Endodermal cell (in vitro differentiated cells): ENCODE measurements at regions not wholly inside any gene's neighbourhood (a gene's known extent, or its start where the extent isn't known, plus 50 kb on each side); places are given as distances from the start of the nearest gene placed in this dataset.

Source experiments
- DNase-seq: peaks from one replicate; pipeline ENCODE4 v3.0.0-alpha.2; 2017
- H3K27ac ChIP-seq: 2 replicates; pipeline ENCODE4 v1.5.1; 2013; ENCODE audit warnings: mild to moderate bottlenecking, low read depth, low read length, moderate library complexity
- H3K27me3 ChIP-seq: 2 replicates; pipeline ENCODE4 v1.6.1; 2013; ENCODE audit warnings: mild to moderate bottlenecking, low read length, moderate library complexity; ENCODE audit not compliant: insufficient read depth, control insufficient read depth, poor library complexity, severe bottlenecking
- H3K36me3 ChIP-seq: 2 replicates; pipeline ENCODE4 v1.7.0; 2013; ENCODE audit warnings: mild to moderate bottlenecking, low read length, moderate library complexity; ENCODE audit not compliant: control insufficient read depth, insufficient read depth
- H3K4me1 ChIP-seq: one replicate; pipeline ENCODE4 v1.7.0; 2013; ENCODE audit warnings: low read length; ENCODE audit not compliant: control insufficient read depth, insufficient read depth
- H3K4me3 ChIP-seq: 2 replicates; pipeline ENCODE4 v1.5.1; 2013; ENCODE audit warnings: mild to moderate bottlenecking, low read length, moderate library complexity
- H3K9ac ChIP-seq: 2 replicates; pipeline ENCODE4 v1.6.1; 2013; ENCODE audit warnings: mild to moderate bottlenecking, low read length, moderate library complexity; ENCODE audit not compliant: poor library complexity, severe bottlenecking; ENCODE audit errors: extremely low read depth
- H3K9me3 ChIP-seq: 2 replicates; pipeline ENCODE4 v1.6.1; 2013; ENCODE audit warnings: mild to moderate bottlenecking, low read length, moderate library complexity; ENCODE audit not compliant: control insufficient read depth
- H3K27ac Mint-ChIP-seq: 2 replicates; pipeline ENCODE4 v1.8.0; 2020; ENCODE audit warnings: mixed read lengths
- H3K27me3 Mint-ChIP-seq: 2 replicates; pipeline ENCODE4 v1.8.0; 2021; ENCODE audit warnings: mild to moderate bottlenecking, mixed read lengths; ENCODE audit not compliant: insufficient read depth
- H3K36me3 Mint-ChIP-seq: 2 replicates; pipeline ENCODE4 v1.8.0; 2020; ENCODE audit warnings: low read depth, mixed read lengths
- H3K4me1 Mint-ChIP-seq: 2 replicates; pipeline ENCODE4 v1.8.0; 2020; ENCODE audit warnings: mixed read lengths
- H3K4me3 Mint-ChIP-seq: 2 replicates; pipeline ENCODE4 v1.8.0; 2020; ENCODE audit warnings: mild to moderate bottlenecking, moderate library complexity, mixed read lengths
- H3K9me3 Mint-ChIP-seq: 2 replicates; pipeline ENCODE4 v1.8.0; 2020; ENCODE audit warnings: mild to moderate bottlenecking, mixed read lengths
- CTCF ChIP-seq: fragments of 200-600 bp; sonication (generic); conservative IDR thresholded peaks from 2 replicates; pipeline ENCODE4 v1.5.0; 2021; ENCODE audit warnings: antibody characterized with exemption, mild to moderate bottlenecking
- WGBS, 2 experiments: methylation state at CpG; one replicate each; pipeline versions ENCODE4 v1.1.5 to v1.1.7; 2013; ENCODE audit warnings: missing lambda C conversion rate in 2 of 2, mixed read lengths in 1 of 2; ENCODE audit not compliant: insufficient coverage in 1 of 2, insufficient read length in 1 of 2; 5-methylcytosine and 5-hydroxymethylcytosine counted together

GRCh38 chr12:17793854-17794253 lies 296.1 kb downstream of the RERGL start:
- Mint-ChIP-seq H3K4me3 (no peak overlapping the region), H3K36me3 (no peaks in the 10 kb centered on the region), H3K9me3 (no peaks in the 10 kb centered on the region), H3K27me3 (no peaks in the 10 kb centered on the region), H3K4me1 (no peaks in the 10 kb centered on the region), H3K27ac (no peak overlapping the region)
- Histone ChIP-seq H3K36me3 (no peaks in the 10 kb centered on the region), H3K27me3 (no peaks in the 10 kb centered on the region), H3K27ac (no peak overlapping the region), H3K9me3 (no peaks in the 10 kb centered on the region), H3K4me3 (no peak overlapping the region), H3K9ac (no peak overlapping the region), H3K4me1 (no peaks in the 10 kb centered on the region)
- 100% methylated on average over 2 of the region's 2 CpGs; no CpG with 5 or more reads in 1 of the 2 experiments for WGBS, 2 experiments
- TF ChIP-seq CTCF = no peak
- DNase-seq = no peak

GRCh38 chr12:17778242-17778641 lies 311.8 kb downstream of the RERGL start:
- Histone ChIP-seq H3K4me3 (no peak overlapping the region), H3K9me3 (no peaks in the 10 kb centered on the region), H3K4me1 (no peaks in the 10 kb centered on the region), H3K27ac (no peak overlapping the region), H3K9ac (no peak overlapping the region), H3K27me3 (no peaks in the 10 kb centered on the region), H3K36me3 (no peaks in the 10 kb centered on the region)
- H3K9me3 Mint-ChIP-seq = peaks cover 16% of the 10 kb centered on the region
- H3K27ac Mint-ChIP-seq = no peak overlapping the region
- peaks cover 23% of the 10 kb centered on the region for H3K4me1 Mint-ChIP-seq
- no peak for TF ChIP-seq CTCF
- peaks cover 5% of the 10 kb centered on the region for H3K27me3 Mint-ChIP-seq
- no peak for DNase-seq
- no peak overlapping the region for H3K4me3 Mint-ChIP-seq
- H3K36me3 Mint-ChIP-seq = peaks cover 4% of the 10 kb centered on the region

GRCh38 chr12:17763366-17763765 lies 326.6 kb downstream of the RERGL start:
- Mint-ChIP-seq H3K4me3 (no peak overlapping the region), H3K27ac (no peak overlapping the region), H3K9me3 (no peaks in the 10 kb centered on the region), H3K36me3 (no peaks in the 10 kb centered on the region), H3K4me1 (no peaks in the 10 kb centered on the region), H3K27me3 (no peaks in the 10 kb centered on the region)
- Histone ChIP-seq H3K9ac (no peak overlapping the region), H3K27ac (no peak overlapping the region), H3K4me1 (no peaks in the 10 kb centered on the region), H3K9me3 (no peaks in the 10 kb centered on the region), H3K27me3 (no peaks in the 10 kb centered on the region), H3K4me3 (no peak overlapping the region), H3K36me3 (no peaks in the 10 kb centered on the region)
- WGBS, 2 experiments = 90 to 100% methylated on average over 3 of the region's 4 CpGs
- DNase-seq = no peak
- TF ChIP-seq CTCF = no peak
